Frontal cortex (tissue), 3 donors: ENCODE measurements at regions not wholly inside any gene's neighbourhood (a gene's known extent, or its start where the extent isn't known, plus 50 kb on each side); places are given as distances from the start of the nearest gene placed in this dataset.
"Not testable (repeated sequence)": the region's sequence is repeated elsewhere in the genome, so short reads cannot be mapped to it uniquely, and the experiment has no call there.

ENCODE experiments used
- DNase-seq, 2 donors: peaks; one replicate each; pipeline ENCODE4 v3.0.0; 2012; ENCODE audit warnings: low spot score in 2 of 2
- FAIRE-seq: peaks from 2 replicates; lab custom pipeline; 2012; peaks lifted over from hg19 to GRCh38; lab: Jason Lieb, UNC
- donor health status: control.
- donor health status: control.
- donor health status: control.

- DNase-seq (no peak), FAIRE-seq (no peak)
These were observed 54.4 kb upstream of the MSH6 start for GRCh38 chr2:47728551-47728950.

GRCh38 chr2:47727956-47728355, 55.0 kb upstream of the MSH6 start:
- FAIRE-seq = no peak
- DNase-seq = no peak

- FAIRE-seq = not testable (repeated sequence)
These were observed 56.0 kb upstream of the MSH6 start for GRCh38 chr2:47726978-47727377.

GRCh38 chr2:47725808-47726207, 57.1 kb upstream of the MSH6 start:
- DNase-seq (no peak), FAIRE-seq (no peak)

More at GRCh38 chr2:47726978-47727377, 56.0 kb upstream of the MSH6 start:
- not testable (repeated sequence) for DNase-seq

DNA sequence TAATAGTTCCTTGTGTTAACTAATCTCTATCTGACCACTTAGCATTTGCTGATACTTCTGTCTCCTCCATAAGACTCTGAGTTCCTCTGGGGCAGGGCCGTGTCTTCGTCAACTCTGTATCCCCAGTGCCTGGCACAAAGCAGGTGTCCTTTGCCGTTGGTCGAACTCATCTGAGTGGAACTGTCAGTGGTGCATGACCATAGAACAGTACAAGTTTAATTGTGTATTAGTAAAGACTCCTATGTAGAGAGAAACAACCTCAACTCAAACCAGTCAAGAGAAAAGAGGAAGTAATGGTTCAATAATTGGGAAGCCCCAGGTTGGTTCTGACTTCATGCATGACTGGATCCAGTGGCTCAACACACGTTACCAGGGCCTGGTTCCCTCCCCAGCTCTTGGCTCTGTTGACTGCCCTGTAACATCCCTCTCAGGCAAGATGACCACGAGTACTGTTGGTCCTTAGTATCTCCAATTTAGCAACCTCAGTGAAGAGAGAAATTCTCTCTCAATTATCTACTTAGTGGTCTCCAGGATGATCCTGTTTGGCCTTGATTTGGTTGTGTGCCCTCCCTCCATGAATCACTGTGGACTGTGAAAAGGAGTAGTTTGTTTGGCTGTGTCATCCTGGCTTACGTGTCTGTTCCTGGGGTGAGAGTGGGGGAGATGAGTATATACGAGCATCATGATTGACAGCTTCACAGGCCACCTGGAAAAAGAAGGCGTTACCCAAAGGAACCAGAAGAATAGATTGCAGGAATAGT, 58.5 kb upstream of the MSH6 start:
- no peak for DNase-seq
- no peak for FAIRE-seq

DNA sequence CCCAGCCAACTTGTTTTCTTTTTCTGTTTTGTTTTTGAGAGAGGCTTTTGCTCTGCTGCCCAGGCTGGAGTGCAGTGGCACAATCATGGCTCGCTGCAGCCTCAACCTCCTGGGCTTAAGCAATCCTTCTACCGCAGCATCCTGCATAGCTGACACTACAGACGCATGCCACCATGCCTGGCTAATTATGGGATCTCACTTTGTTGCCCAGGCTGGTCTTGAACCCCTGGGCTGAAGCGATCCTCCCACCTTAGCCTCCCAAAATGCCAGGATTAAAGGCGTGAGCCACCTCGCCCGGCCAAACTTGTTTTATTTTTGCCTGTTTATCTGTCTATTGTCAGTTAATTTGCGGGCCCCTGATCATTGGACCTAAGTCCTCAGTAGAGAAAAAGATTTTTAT, 61.6 kb upstream of the MSH6 start:
- no peak for DNase-seq
- no peak for FAIRE-seq

- DNase-seq (no peak), FAIRE-seq (no peak)
These were observed 62.4 kb upstream of the MSH6 start for GRCh38 chr2:47720559-47720958.

DNA sequence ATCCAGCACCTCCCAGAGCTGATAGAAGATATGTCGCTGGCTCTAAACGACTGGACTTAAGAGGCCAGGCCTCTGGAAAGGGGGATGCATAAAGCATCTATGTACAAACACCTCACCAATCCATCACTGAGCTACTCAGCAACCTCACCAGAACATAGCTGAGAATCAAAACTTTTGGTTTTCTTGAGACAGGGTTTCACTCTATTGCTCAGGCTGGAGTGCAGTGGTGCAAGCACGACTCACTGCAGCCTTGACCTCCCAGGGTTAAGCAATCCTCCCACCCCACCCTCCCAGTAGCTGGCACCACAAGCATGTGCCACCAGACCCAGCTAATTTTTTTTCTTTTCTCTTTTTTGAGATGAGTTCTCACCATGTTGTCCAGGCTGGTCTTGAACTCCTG, 62.9 kb upstream of the MSH6 start:
- DNase-seq (no peak), FAIRE-seq (no peak)

- FAIRE-seq = no peak
- DNase-seq = no peak
These were observed 63.8 kb upstream of the MSH6 start for GRCh38 chr2:47719099-47719498.

DNA sequence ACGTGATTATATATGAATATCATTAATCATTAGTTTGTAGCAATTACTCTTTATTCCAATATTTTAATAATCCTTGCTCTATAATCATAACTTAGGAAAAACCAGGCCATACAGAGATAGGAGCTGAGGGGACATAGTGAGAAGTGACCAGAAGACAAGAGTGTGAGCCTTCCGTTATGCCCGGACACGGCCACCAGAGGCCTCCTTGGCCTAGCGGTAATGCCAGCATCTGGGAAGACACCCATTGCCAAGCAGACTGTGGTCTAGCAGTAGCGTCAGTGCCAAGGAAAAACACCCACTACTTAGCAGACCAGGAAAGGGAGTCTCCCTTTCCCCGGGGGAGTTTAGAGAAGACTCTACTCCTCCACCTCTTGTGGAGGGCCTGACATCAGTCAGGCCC, 66.6 kb upstream of the MSH6 start:
- DNase-seq, FAIRE-seq: not testable (repeated sequence)

DNA sequence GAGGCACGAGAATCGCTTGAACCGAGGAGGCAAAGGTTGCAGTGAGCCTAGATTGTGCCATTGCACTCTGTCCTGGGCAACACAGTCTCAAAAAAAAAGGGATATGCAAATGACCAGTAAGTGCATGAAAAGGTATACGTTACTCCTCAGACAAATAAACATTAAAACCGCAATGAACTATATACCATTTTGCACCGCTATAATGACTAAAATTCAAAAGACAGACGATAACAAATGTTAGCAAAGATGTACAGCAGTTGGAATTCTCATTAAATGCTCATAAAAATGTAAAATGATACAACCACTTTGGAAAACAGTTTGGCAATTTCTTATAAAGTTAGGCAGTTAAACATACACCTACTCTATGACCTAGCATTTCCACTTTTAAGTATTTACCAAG, 67.4 kb upstream of the MSH6 start:
- no peak for DNase-seq
- FAIRE-seq = no peak

- FAIRE-seq = no peak
- DNase-seq = no peak
These were observed 74.0 kb upstream of the MSH6 start for GRCh38 chr2:47708801-47709499.

DNA sequence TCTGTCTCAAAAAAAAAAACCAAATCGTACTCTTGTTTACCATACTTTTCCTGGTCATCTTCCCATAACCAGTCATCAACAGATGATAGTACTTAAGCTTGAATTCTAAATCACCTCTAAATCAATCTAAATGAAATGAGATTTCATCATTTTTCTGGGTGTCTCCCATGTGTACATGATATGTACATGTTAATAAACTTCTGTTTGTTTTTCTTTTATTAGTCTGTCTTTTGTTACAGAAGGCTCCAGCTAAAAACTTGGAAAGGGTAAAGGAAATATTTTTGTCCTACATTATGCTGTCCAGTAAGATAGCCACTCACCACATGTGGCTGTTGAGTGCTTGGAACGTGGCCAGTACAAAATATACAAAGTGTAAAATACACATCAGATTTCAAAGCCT, 78.7 kb upstream of the MSH6 start:
- FAIRE-seq (no peak), DNase-seq (no peak)

DNA sequence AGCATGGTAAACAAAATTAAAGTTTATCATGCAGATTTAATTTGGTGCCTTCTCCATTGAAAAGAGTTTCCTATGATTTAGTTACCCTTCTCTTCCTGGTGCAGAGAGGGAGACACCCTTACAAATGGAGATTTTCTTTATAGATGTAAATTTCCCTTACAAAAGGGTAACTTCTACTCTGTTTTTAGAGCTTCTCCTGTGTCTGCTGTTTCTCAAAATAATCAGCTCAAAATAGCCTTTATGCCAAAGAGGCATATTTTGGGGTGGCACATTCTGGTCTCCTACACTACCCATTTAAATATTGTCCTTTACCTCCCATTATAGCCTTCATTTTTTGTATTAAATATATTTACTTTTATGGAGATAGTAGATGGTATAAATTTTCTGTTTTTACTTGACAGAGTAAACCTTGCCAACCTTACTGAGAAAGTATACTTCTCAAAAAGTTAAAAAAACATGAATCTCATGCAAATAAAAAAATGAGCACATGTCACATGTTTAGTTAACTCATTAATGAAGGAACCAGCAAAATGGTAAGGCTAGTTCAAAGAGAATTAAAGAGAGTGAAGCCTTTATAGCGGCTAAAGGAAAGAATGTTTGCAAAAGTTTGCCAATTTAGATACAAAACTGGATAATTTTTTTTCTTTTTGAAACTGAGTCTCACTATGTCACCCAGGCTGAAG, 83.3 kb upstream of the MSH6 start:
- FAIRE-seq (no peak), DNase-seq (no peak)

DNA sequence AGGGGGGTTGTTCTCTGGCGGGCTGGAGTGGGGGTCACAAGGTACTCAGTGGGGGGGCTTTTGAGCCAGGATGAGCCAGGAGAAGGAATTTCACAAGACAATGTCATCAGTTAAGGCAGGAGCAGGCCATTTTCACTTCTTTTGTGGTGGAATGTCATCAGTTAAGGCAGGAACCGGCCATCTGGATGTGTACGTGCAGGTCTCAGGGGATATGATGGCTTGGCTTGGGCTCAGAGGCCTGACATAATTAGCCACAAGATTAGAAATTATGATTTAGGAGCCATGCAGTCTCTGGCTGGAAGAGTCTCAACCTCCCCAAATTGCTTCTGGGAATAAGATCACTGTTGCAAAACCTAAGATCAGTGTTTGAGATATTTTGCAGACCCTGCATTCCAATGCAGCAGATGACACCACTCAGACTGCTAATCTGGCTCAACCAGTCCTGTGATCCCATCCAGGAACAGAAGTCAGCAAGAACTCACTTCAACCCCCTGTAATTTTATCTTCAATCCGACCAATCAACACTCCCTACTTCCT, 84.4 kb upstream of the MSH6 start:
- FAIRE-seq, DNase-seq: not testable (repeated sequence)

- not testable (repeated sequence) for FAIRE-seq
These were observed 85.1 kb upstream of the MSH6 start for GRCh38 chr2:47697681-47698435.

DNA sequence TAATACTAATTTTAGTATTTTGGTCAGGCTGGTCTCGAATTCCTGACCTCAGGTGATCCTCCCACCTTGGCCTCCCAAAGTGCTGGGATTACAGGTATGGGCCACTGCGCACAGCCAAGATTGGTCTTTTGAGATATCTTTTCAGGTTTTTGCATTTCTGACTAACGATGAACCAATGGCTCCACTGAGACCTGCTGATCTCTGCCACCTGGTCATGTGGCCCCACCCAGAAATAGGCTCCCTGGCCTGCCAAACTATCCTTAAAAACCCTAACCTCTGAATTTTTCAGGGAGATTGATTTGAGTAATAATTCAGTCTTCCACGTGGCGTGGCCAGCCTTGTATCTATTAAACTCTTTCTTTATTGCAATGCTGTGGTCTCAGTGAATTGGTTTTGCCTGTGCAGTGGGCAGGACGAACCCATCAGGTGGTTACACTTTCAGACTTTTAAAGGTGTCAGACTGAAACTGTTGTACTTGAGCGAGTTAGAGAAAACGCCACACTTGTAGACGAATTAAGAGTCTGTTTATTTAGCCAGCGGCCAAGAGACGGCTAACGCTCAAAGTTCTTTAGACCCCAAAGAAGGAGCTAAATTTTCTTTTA, 85.8 kb upstream of the MSH6 start:
- DNase-seq (no peak), FAIRE-seq (no peak)

More at GRCh38 chr2:47697681-47698435, 85.1 kb upstream of the MSH6 start:
- DNase-seq = not testable (repeated sequence)

DNA sequence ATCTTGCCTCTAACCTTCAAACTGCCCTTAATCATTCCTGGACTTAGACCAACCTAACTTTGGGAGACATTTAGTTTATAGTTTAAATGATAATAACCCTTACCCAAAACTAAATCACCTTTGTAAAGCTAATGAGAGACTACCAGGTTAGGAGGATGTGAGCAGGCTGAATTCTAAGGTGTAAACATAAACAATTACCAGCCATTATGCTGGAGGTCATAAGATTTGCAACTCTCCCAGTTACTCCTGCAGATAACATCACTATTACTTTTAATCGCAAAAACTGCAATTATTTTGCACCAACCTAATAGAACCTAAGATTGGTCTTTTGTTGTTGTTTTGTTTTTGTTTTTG, 86.5 kb upstream of the MSH6 start:
- DNase-seq (no peak), FAIRE-seq (no peak)

DNA sequence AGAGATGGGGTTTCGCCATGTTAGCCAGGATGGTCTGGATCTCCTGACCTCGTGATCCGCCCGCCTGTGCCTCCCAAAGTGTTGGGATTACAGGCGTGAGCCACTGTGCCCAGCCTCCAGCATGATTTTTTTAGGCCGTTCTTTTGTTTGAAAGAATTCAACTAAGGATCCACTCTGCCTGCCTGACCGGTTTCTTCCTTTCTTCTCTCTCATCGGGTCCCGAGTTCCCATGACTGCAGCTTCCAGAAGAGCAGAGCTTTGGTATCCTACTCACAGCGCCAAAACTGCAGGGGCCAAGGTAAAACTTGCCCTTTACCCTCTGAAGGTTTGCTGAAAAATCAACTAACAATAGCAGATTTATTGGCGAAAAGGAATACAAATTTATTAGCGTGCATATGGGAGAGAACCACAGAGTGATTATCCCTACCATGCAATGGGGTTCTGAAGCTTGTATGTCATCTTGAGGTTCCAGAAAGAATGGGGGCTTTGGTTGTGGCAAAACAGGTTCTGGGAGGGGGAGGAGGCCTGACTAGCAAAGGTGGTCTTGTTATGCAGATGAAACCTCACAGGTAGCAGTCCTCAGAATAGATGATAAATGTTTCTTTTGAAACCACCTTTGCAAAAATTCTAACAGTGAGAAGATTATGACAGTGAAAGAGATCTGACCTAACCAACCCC, 87.0 kb upstream of the MSH6 start:
- DNase-seq = no peak
- no peak for FAIRE-seq
